H1 (cell line): ENCODE measurements at regions not wholly inside any gene's neighbourhood (a gene's known extent, or its start where the extent isn't known, plus 50 kb on each side); places are given as distances from the start of the nearest gene placed in this dataset.

Experiments used
- NRF1 ChIP-seq: IDR thresholded peaks from 2 replicates; pipeline ENCODE4 v1.6.1; 2011; ENCODE audit warnings: mild to moderate bottlenecking, low read depth, low read length, improper control_type of control experiment
- RXRA ChIP-seq: IDR thresholded peaks from 2 replicates; pipeline ENCODE4 v1.6.1; 2011; ENCODE audit warnings: low read depth, mild to moderate bottlenecking, low read length, moderate library complexity; ENCODE audit not compliant: insufficient read depth
- SAP30 ChIP-seq: fragments of 300-600 bp; sonication (generic); IDR thresholded peaks from 2 replicates; pipeline ENCODE4 v1.7.1; 2012; ENCODE audit warnings: low read length, moderate library complexity, mild to moderate bottlenecking, inconsistent platforms; ENCODE audit not compliant: insufficient read depth, insufficient replicate concordance

- no peak for TF ChIP-seq SAP30
- TF ChIP-seq RXRA = no peak
- no peak for TF ChIP-seq NRF1
Observed at GRCh38 chr1:181345146-181345545, 138.2 kb upstream of the CACNA1E start (continued).
